Karpas-422 (cell line): ENCODE measurements at regions not wholly inside any gene's neighbourhood (a gene's known extent, or its start where the extent isn't known, plus 50 kb on each side); places are given as distances from the start of the nearest gene placed in this dataset.

Experiments used
- DNase-seq: peaks from one replicate; pipeline ENCODE4 v3.0.0-alpha.2; 2015
- H2AFZ ChIP-seq: fragments of 200-600 bp; sonication (generic); 2 replicates; pipeline ENCODE4 v1.6.1; 2014; ENCODE audit warnings: antibody characterized with exemption, low read length, mixed read lengths
- H3K27ac ChIP-seq: fragments of 200-600 bp; sonication (generic); 2 replicates; pipeline ENCODE4 v1.5.1; 2014; ENCODE audit warnings: mild to moderate bottlenecking, low read length, moderate library complexity
- H3K27me3 ChIP-seq: fragments of 200-600 bp; sonication (generic); 2 replicates; pipeline ENCODE4 v1.6.1; 2014; ENCODE audit warnings: low read length, mixed read lengths
- H3K36me3 ChIP-seq: fragments of 200-600 bp; sonication (generic); 2 replicates; pipeline ENCODE4 v1.6.1; 2014; ENCODE audit warnings: low read length, mixed read lengths; ENCODE audit not compliant: insufficient read depth
- H3K4me1 ChIP-seq: fragments of 200-600 bp; sonication (generic); 2 replicates; pipeline ENCODE4 v1.6.1; 2014; ENCODE audit warnings: mild to moderate bottlenecking, low read length, mixed read lengths
- H3K4me2 ChIP-seq: fragments of 200-600 bp; sonication (generic); 2 replicates; pipeline ENCODE4 v1.6.1; 2014; ENCODE audit warnings: low read length, low read depth, mild to moderate bottlenecking; ENCODE audit not compliant: poor library complexity, severe bottlenecking
- H3K4me3 ChIP-seq: fragments of 200-600 bp; sonication (generic); 2 replicates; pipeline ENCODE4 v1.5.1; 2014; ENCODE audit warnings: mild to moderate bottlenecking, antibody characterized with exemption, low read length, mixed read lengths
- H3K79me2 ChIP-seq: fragments of 200-600 bp; sonication (generic); 2 replicates; pipeline ENCODE4 v1.6.1; 2014; ENCODE audit warnings: mild to moderate bottlenecking, low read length, mixed read lengths
- H3K9ac ChIP-seq: fragments of 200-600 bp; sonication (generic); 2 replicates; pipeline ENCODE4 v1.6.0; 2014; ENCODE audit warnings: low read length
- H3K9me2 ChIP-seq: fragments of 200-600 bp; sonication (generic), shearing (Covaris generic); replicated peaks from 2 replicates; pipeline ENCODE4 v1.6.0; 2014; ENCODE audit warnings: mild to moderate bottlenecking, low read length, moderate library complexity; ENCODE audit not compliant: insufficient read depth
- H3K9me3 ChIP-seq: fragments of 300-700, 200-600 bp; sonication (generic); 2 replicates; pipeline ENCODE4 v1.6.1; 2014; ENCODE audit warnings: low read length, mixed read lengths
- H4K20me1 ChIP-seq: fragments of 200-600 bp; sonication (generic); 2 replicates; pipeline ENCODE4 v1.6.1; 2014; ENCODE audit warnings: mild to moderate bottlenecking, antibody characterized with exemption, low read length, low read depth; ENCODE audit not compliant: insufficient read depth

DNA sequence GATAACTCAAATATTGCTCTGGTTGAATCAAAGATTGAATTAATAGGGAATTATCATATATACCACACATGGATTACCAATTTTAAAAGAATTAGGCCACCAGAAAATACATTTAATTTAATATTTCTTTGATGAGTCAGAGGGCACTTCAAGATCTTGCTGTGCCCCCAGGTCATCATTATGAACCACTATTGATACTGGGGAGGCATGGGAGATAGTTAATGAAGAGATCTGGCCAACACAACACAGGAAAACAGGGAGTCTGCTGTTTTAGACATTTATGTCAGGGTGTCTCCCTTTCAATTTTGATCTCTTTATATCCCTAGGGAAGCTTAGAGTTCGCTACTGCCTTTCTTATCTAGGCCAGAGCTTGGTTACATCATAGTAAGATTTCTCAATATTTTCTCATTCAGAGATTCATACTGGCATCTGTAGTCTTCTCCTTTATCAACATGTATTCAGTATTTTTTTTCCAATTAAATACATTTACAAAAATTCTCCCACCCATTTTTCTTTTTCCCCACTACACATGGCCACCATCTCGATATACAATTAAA, 158.3 kb upstream of the ZFHX3 start:
- H3K79me2 ChIP-seq, result no peaks in the 10 kb centered on the region
- H3K4me1 ChIP-seq, result no peaks in the 10 kb centered on the region
- no peaks in the 10 kb centered on the region for H4K20me1 ChIP-seq
- H3K27ac ChIP-seq, result no peak overlapping the region
- H3K4me3 ChIP-seq, result no peak overlapping the region
- H3K27me3 ChIP-seq, result no peaks in the 10 kb centered on the region
- no peak overlapping the region for H3K9ac ChIP-seq
- no peaks in the 10 kb centered on the region for H3K9me2 ChIP-seq
- H3K9me3 ChIP-seq, result no peaks in the 10 kb centered on the region
- no peaks in the 10 kb centered on the region for H3K36me3 ChIP-seq
- no peak overlapping the region for H3K4me2 ChIP-seq
- DNase-seq, result no peak
- no peak overlapping the region for H2AFZ ChIP-seq

DNA sequence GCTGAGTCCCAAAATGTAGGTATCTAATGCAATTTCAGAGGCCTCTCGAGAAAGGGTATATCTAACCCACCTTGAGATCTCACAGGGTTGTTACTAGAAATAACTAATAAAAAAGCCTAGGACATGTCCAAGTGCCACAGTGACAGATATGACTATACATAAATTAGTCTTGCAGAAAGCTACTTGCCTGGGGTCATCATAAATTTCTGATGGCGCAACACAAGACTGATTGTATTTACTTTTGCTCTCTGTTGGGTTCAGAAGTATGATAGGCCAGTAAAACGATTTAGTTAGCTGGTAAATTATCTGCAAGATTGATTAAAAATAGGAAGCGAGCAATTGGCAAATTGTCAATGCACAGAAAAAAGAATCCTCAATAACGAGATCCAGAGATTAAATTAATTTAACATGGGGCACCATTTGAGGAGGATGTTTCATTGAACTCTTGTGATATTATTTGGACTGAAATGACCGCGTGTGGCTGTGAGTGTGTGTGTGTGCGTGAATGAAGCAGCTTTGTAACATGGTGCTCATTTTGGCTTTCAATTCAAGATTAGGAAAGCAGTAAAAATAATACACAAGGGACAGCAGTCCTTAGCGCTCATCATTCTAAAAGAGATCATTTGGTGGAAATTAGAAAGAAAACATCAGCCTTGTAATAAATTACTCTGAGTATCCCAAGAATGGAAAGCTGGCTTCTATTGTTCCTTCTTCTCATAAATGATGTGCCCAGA, 157.4 kb upstream of the ZFHX3 start:
- Histone ChIP-seq H3K27ac (no peak overlapping the region), H3K27me3 (no peaks in the 10 kb centered on the region), H3K36me3 (no peaks in the 10 kb centered on the region), H3K9ac (no peak overlapping the region), H2AFZ (no peak overlapping the region), H3K4me2 (no peak overlapping the region), H3K9me2 (no peaks in the 10 kb centered on the region), H4K20me1 (no peaks in the 10 kb centered on the region), H3K4me3 (no peak overlapping the region), H3K79me2 (no peaks in the 10 kb centered on the region), H3K4me1 (no peaks in the 10 kb centered on the region), H3K9me3 (no peaks in the 10 kb centered on the region)
- DNase-seq, result no peak

DNA sequence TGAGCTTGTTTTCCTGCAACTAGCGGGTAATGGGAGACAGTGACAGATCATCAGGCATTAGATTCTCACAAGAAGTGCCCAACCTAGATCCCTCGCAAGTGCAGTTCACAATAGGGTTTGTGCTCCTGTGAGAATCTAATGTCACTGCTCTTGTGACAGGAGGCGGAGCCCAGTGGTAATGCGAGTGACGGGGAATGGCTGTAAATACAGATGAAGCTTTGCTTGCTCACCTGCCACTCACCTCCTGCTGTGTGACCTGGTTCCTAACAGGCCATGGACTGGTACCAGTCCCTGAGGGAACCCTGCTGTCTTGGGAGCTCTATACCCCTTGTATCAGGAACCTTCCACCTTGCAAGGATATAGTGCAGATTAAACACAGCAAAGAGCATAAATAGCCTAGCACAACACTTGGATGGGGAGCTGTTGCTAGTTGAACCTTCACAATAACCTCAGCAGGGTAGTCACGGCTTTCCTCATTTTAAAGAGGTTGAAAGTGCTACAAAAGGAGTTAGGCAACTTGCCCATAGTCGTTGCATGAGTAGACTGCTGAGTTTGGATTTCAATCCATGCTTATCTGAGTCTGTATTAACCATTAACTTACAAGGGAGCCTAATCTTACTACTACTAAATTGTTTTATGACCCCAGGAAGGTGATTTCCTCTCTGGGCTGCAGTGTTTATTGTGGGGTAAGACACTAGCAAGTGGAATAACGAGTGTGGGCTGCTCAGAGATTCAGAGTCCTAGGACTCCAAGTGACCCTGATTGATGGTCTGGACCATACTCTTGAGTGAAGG, 156.6 kb upstream of the ZFHX3 start:
- no peak for DNase-seq
- H3K4me2 ChIP-seq, result no peak overlapping the region
- H3K36me3 ChIP-seq, result no peaks in the 10 kb centered on the region
- no peak overlapping the region for H3K4me3 ChIP-seq
- no peaks in the 10 kb centered on the region for H3K9me3 ChIP-seq
- no peaks in the 10 kb centered on the region for H4K20me1 ChIP-seq
- H3K27ac ChIP-seq, result no peak overlapping the region
- no peaks in the 10 kb centered on the region for H3K9me2 ChIP-seq
- no peaks in the 10 kb centered on the region for H3K4me1 ChIP-seq
- no peaks in the 10 kb centered on the region for H3K79me2 ChIP-seq
- no peaks in the 10 kb centered on the region for H3K27me3 ChIP-seq
- H2AFZ ChIP-seq, result no peak overlapping the region
- no peak overlapping the region for H3K9ac ChIP-seq

DNA sequence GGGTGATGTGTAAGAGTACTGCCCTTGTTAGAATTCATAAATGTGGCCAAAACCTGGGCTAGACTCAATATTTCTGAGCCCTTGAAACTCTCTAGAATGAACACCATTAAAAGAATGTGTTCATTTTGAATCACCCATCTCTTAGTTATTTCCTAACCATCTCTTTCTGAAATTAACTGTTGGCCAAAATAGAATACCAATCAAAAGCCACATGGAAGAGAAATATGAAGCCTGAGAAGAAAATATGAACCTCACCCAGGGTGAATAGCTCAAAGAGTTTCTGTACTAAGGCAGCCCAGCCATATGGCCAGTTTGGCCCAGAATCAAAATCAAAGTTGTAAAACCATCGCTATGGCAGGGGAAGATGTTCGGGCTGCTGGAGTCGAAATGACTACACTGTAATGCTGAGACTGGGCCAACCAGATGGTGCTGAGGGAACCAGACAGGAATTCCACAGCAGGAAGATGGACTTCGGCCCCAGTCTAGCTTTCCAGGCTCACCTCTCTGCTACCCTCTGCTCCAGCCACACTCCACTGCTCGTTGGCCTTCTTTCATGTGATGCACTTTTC, 154.3 kb upstream of the ZFHX3 start:
- no peaks in the 10 kb centered on the region for H4K20me1 ChIP-seq
- no peak overlapping the region for H3K9ac ChIP-seq
- H3K27ac ChIP-seq, result no peak overlapping the region
- no peaks in the 10 kb centered on the region for H3K36me3 ChIP-seq
- no peaks in the 10 kb centered on the region for H3K27me3 ChIP-seq
- no peak overlapping the region for H3K4me2 ChIP-seq
- no peak overlapping the region for H2AFZ ChIP-seq
- no peaks in the 10 kb centered on the region for H3K4me1 ChIP-seq
- no peaks in the 10 kb centered on the region for H3K79me2 ChIP-seq
- H3K9me3 ChIP-seq, result no peaks in the 10 kb centered on the region
- no peaks in the 10 kb centered on the region for H3K9me2 ChIP-seq
- DNase-seq, result no peak
- H3K4me3 ChIP-seq, result no peak overlapping the region

DNA sequence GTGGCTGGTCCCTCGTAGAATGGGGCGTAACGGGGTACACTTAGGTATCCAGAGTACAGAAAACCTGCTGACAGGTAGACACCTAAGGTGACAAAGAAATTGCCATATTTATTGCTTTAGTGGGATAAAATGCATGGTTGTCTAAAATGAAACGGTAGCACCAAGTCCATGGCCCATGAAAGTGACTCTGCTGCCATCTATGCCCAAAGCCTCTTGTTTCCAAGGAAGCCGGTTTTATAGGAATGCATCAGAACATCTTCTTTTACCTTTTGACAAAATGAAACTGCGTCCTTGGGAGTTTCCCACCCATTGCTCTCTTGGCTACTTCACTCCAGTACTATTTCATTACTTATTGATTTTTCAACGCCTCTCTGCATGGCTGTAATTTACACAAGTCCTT, 151.3 kb upstream of the ZFHX3 start:
- Histone ChIP-seq H3K4me1 (no peaks in the 10 kb centered on the region), H3K36me3 (no peaks in the 10 kb centered on the region), H3K9ac (no peak overlapping the region), H3K4me2 (no peak overlapping the region), H3K9me3 (no peaks in the 10 kb centered on the region), H3K27ac (no peak overlapping the region), H3K4me3 (no peak overlapping the region), H3K9me2 (no peaks in the 10 kb centered on the region), H3K79me2 (no peaks in the 10 kb centered on the region), H4K20me1 (no peaks in the 10 kb centered on the region), H3K27me3 (no peaks in the 10 kb centered on the region), H2AFZ (no peak overlapping the region)
- no peak for DNase-seq

DNA sequence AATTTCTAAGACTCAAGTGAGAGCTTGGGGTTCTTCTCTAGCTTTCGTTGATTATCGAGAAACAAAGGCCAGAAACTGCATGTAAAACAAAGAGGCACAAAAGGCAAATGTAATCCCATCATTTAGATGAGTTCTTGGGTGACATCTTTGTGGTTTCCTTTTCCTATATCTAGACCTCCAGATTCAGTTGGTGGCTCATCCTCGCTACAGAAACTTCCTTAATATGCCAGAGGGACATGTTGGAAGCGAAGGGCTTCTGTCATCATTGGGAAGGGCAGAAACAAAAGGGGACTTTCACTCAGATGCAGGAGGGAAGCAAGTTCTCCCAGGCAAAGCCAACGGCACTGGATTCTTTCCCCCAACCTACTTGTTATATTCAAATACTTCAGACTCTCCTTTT, 150.6 kb upstream of the ZFHX3 start:
- H3K4me3 ChIP-seq, result no peak overlapping the region
- no peaks in the 10 kb centered on the region for H3K9me3 ChIP-seq
- H3K4me1 ChIP-seq, result no peaks in the 10 kb centered on the region
- no peaks in the 10 kb centered on the region for H3K79me2 ChIP-seq
- H3K36me3 ChIP-seq, result no peaks in the 10 kb centered on the region
- no peak overlapping the region for H3K27ac ChIP-seq
- H3K27me3 ChIP-seq, result no peaks in the 10 kb centered on the region
- no peaks in the 10 kb centered on the region for H4K20me1 ChIP-seq
- no peak overlapping the region for H3K9ac ChIP-seq
- DNase-seq, result no peak
- H2AFZ ChIP-seq, result no peak overlapping the region
- H3K9me2 ChIP-seq, result no peaks in the 10 kb centered on the region
- no peak overlapping the region for H3K4me2 ChIP-seq

DNA sequence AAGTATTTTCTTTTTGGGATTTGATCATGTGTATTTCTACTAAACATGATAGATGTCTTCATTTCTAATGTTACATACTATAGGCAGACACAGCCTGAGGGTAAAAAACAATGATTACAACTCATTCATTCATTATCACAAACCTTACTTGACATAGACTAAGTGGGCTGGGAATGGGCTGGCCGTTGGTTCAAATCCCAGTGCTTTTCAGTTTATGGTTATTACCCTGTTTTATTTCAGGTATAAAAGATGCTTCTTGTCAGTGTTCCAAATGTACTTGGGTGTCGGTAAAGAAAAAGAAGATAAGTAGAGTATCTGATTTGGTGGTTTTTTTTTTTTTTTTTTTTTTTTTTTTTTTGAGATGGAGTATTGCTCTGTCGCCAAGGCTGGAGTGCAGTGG, 149.7 kb upstream of the ZFHX3 start:
- no peaks in the 10 kb centered on the region for H3K27me3 ChIP-seq
- H3K9me3 ChIP-seq, result no peaks in the 10 kb centered on the region
- H2AFZ ChIP-seq, result no peak overlapping the region
- no peaks in the 10 kb centered on the region for H3K9me2 ChIP-seq
- H4K20me1 ChIP-seq, result no peaks in the 10 kb centered on the region
- H3K27ac ChIP-seq, result no peak overlapping the region
- no peak overlapping the region for H3K4me2 ChIP-seq
- H3K4me1 ChIP-seq, result no peaks in the 10 kb centered on the region
- H3K79me2 ChIP-seq, result no peaks in the 10 kb centered on the region
- no peaks in the 10 kb centered on the region for H3K36me3 ChIP-seq
- H3K9ac ChIP-seq, result no peak overlapping the region
- H3K4me3 ChIP-seq, result no peak overlapping the region
- no peak for DNase-seq

DNA sequence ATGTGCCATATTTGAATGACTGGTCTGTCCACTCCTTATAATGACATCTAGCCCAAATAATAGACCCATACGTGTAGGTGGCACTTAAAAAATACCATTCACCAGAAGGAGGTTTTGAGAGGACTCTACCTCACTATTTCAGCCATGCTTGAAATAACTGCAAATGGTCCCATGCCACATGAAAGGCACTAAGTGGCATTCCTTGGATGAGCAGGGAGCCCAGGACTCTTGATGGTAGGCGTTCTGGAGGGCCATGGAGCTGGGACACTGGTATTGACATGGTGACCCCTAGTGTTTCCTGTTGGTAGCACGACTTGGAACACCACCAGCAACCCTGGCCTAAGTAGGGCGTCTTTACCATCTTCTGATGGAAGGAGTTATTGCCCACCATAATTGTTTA, 148.7 kb upstream of the ZFHX3 start:
- H3K27me3 ChIP-seq, result no peaks in the 10 kb centered on the region
- H2AFZ ChIP-seq, result no peak overlapping the region
- no peaks in the 10 kb centered on the region for H3K9me2 ChIP-seq
- H3K4me2 ChIP-seq, result no peak overlapping the region
- no peak overlapping the region for H3K4me3 ChIP-seq
- no peaks in the 10 kb centered on the region for H4K20me1 ChIP-seq
- H3K9ac ChIP-seq, result no peak overlapping the region
- H3K36me3 ChIP-seq, result no peaks in the 10 kb centered on the region
- peak; percentile 81 for DNase-seq
- H3K27ac ChIP-seq, result no peak overlapping the region
- no peaks in the 10 kb centered on the region for H3K4me1 ChIP-seq
- no peaks in the 10 kb centered on the region for H3K79me2 ChIP-seq
- no peaks in the 10 kb centered on the region for H3K9me3 ChIP-seq
